Gastroesophageal sphincter (tissue), 4 donors: ENCODE measurements at regions not wholly inside any gene's neighbourhood (a gene's known extent, or its start where the extent isn't known, plus 50 kb on each side); places are given as distances from the start of the nearest gene placed in this dataset.

ENCODE experiments used
- ATAC-seq: fragments of 150-250 bp; one replicate; pipeline ENCODE4 v1.9.1; 2016; ENCODE audit warnings: mild to moderate bottlenecking, moderate library complexity
- H3K27ac ChIP-seq, 4 donors: fragments of 200-600 bp; sonication (generic) in 3 of 4; 1 replicate in 3 of 4; 2 replicates in 1 of 4; pipeline ENCODE4 v1.5.1; 2016 to 2019
- H3K27me3 ChIP-seq: fragments of 200-600 bp; sonication (generic); one replicate; pipeline ENCODE4 v1.5.1; 2019
- H3K36me3 ChIP-seq, 2 donors: fragments of 200-600 bp; sonication (generic); one replicate each; pipeline ENCODE4 v1.5.1; 2019; ENCODE audit warnings: control low read depth in 1 of 2
- H3K4me1 ChIP-seq, 3 donors: fragments of 200-600 bp; sonication (generic); 1 replicate in 2 of 3; 2 replicates in 1 of 3; pipeline ENCODE4 v1.5.1; 2016 to 2019; ENCODE audit warnings: control low read depth in 2 of 3
- H3K4me3 ChIP-seq, 2 donors: fragments of 200-600 bp; sonication (generic); one replicate each; pipeline ENCODE4 v1.5.1; 2019; ENCODE audit warnings: mild to moderate bottlenecking in 1 of 2, moderate library complexity in 1 of 2
- H3K9me3 ChIP-seq, 3 donors: fragments of 200-600 bp; sonication (generic); one replicate each; pipeline ENCODE4 v1.5.1; 2017 to 2019; ENCODE audit warnings: control low read depth in 2 of 3
- CTCF ChIP-seq, 4 experiments: fragments of 200-600 bp in 2 of 4; fragments of 450-650 bp in 2 of 4; sonication (generic) in 1 of 4; IDR thresholded peaks; one replicate each; pipeline ENCODE4 v1.5.1; 2017 to 2019; ENCODE audit warnings: antibody characterized with exemption in 4 of 4, mild to moderate bottlenecking in 2 of 4, moderate library complexity in 2 of 4
- EP300 ChIP-seq: sonication (generic); formaldehyde crosslinking; IDR thresholded peaks from one replicate; pipeline ENCODE4 v1.6.1; 2017; ENCODE audit warnings: antibody characterized with exemption, mild to moderate bottlenecking
- POLR2A ChIP-seq, 2 donors: fragments of 450-650 bp; IDR thresholded peaks; one replicate each; pipeline ENCODE4 v1.6.1; 2017; ENCODE audit warnings: antibody characterized with exemption in 2 of 2, mild to moderate bottlenecking in 2 of 2, moderate library complexity in 1 of 2
- POLR2AphosphoS5 ChIP-seq: sonication (generic); formaldehyde crosslinking; IDR thresholded peaks from one replicate; pipeline ENCODE4 v1.6.1; 2017; ENCODE audit warnings: antibody characterized with exemption
- WGBS, 2 donors: methylation state at CpG; one replicate each; pipeline ENCODE4 v1.1.5; 2018; ENCODE audit warnings: low coverage in 1 of 2; 5-methylcytosine and 5-hydroxymethylcytosine counted together

GRCh38 chr6:112739766-112740165 is 392.6 kb downstream of the RFPL4B start:
- Histone ChIP-seq H3K4me3 (no peak overlapping the region), H3K4me1 (no peaks in the 10 kb centered on the region), H3K36me3 (no peaks in the 10 kb centered on the region), H3K9me3 (no peaks in the 10 kb centered on the region), H3K27ac (no peak overlapping the region), H3K27me3 (no peaks in the 10 kb centered on the region)
- ATAC-seq: no peak
- TF ChIP-seq POLR2AphosphoS5 (no peak), POLR2A (IDR thresholded peaks at IDR 0.05) (no peak), EP300 (no peak), CTCF (IDR thresholded peaks at IDR 0.05) (no peak)

GRCh38 chr6:112743323-112743722 is 396.2 kb downstream of the RFPL4B start:
- Histone ChIP-seq H3K4me1 (no peaks in the 10 kb centered on the region), H3K4me3 (no peak overlapping the region), H3K27ac (no peak overlapping the region), H3K36me3 (no peaks in the 10 kb centered on the region), H3K9me3 (no peaks in the 10 kb centered on the region), H3K27me3 (no peaks in the 10 kb centered on the region)
- TF ChIP-seq EP300 (no peak), POLR2A (IDR thresholded peaks at IDR 0.05) (no peak), CTCF (IDR thresholded peaks at IDR 0.05) (no peak), POLR2AphosphoS5 (no peak)
- WGBS, 2 donors: 63 to 93% methylated on average over 1 of the region's 1 CpG
- no peak for ATAC-seq

- H3K4me3 ChIP-seq: no peak overlapping the region
- 69 to 76% methylated on average over 3 to 4 of the region's 4 CpGs for WGBS, 2 donors
- no peaks in the 10 kb centered on the region for H3K27me3 ChIP-seq
- no peaks in the 10 kb centered on the region for H3K9me3 ChIP-seq
- TF ChIP-seq EP300: no peak
- TF ChIP-seq CTCF (IDR thresholded peaks at IDR 0.05): no peak
- no peak for TF ChIP-seq POLR2A (IDR thresholded peaks at IDR 0.05)
- no peak for TF ChIP-seq POLR2AphosphoS5
- no peak overlapping the region for H3K27ac ChIP-seq
- ATAC-seq: no peak
- no peaks in the 10 kb centered on the region for H3K36me3 ChIP-seq
- H3K4me1 ChIP-seq: no peaks in the 10 kb centered on the region
These were observed 397.7 kb downstream of the RFPL4B start for GRCh38 chr6:112744827-112745226.

- H3K27ac ChIP-seq: no peak overlapping the region
- H3K27me3 ChIP-seq: no peaks in the 10 kb centered on the region
- no peaks in the 10 kb centered on the region for H3K36me3 ChIP-seq
- TF ChIP-seq POLR2AphosphoS5: no peak
- no peak for TF ChIP-seq CTCF (IDR thresholded peaks at IDR 0.05)
- no peak for TF ChIP-seq EP300
- TF ChIP-seq POLR2A (IDR thresholded peaks at IDR 0.05): no peak
- ATAC-seq: no peak
- H3K4me1 ChIP-seq: no peaks in the 10 kb centered on the region
- no peak overlapping the region for H3K4me3 ChIP-seq
- 64 to 75% methylated on average over 1 of the region's 1 CpG for WGBS, 2 donors
- H3K9me3 ChIP-seq: no peaks in the 10 kb centered on the region
These were observed 398.6 kb downstream of the RFPL4B start for GRCh38 chr6:112745765-112746164.

- H3K36me3 ChIP-seq: no peaks in the 10 kb centered on the region
- H3K27ac ChIP-seq: no peak overlapping the region
- H3K4me3 ChIP-seq: no peak overlapping the region
- no peaks in the 10 kb centered on the region for H3K9me3 ChIP-seq
- WGBS, 2 donors: 88 to 96% methylated on average over 5 of the region's 5 CpGs
- H3K4me1 ChIP-seq: no peaks in the 10 kb centered on the region
- TF ChIP-seq POLR2A (IDR thresholded peaks at IDR 0.05) (no peak), CTCF (IDR thresholded peaks at IDR 0.05) (no peak), POLR2AphosphoS5 (no peak), EP300 (no peak)
- no peaks in the 10 kb centered on the region for H3K27me3 ChIP-seq
- no peak for ATAC-seq
These were observed 402.5 kb downstream of the RFPL4B start for GRCh38 chr6:112749673-112750072.
